Pulmonary artery endothelial cell (primary cell): ENCODE measurements at regions not wholly inside any gene's neighbourhood (a gene's known extent, or its start where the extent isn't known, plus 50 kb on each side); places are given as distances from the start of the nearest gene placed in this dataset.

Experiments
- DNase-seq: peaks from one replicate; pipeline ENCODE4 v3.0.0-alpha.2; 2011; ENCODE audit warnings: low read depth, low spot score

GRCh38 chr15:35724626-35725025 is 178.7 kb upstream of the DPH6 start:
- DNase-seq = no peak

GRCh38 chr15:35725353-35725752 is 179.4 kb upstream of the DPH6 start:
- DNase-seq = no peak

DNA sequence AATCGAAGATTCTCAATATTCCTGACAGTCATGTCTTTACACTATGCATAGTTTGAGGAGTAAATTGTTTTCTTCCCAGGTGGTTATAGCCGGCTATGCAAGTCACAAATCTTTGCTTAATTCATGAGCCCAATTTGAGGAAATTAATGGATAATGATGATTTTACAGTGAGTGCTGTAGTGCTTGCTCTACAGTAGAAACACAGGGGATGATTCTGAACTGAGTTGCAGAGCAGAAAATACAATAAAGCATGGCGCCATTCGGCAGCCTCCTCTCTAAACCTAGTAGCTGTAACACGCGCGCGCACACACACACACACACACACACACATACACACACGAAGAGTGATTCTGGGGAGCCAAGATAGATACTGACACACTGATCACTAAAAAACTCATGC is 181.7 kb upstream of the DPH6 start:
- DNase-seq = no peak

DNA sequence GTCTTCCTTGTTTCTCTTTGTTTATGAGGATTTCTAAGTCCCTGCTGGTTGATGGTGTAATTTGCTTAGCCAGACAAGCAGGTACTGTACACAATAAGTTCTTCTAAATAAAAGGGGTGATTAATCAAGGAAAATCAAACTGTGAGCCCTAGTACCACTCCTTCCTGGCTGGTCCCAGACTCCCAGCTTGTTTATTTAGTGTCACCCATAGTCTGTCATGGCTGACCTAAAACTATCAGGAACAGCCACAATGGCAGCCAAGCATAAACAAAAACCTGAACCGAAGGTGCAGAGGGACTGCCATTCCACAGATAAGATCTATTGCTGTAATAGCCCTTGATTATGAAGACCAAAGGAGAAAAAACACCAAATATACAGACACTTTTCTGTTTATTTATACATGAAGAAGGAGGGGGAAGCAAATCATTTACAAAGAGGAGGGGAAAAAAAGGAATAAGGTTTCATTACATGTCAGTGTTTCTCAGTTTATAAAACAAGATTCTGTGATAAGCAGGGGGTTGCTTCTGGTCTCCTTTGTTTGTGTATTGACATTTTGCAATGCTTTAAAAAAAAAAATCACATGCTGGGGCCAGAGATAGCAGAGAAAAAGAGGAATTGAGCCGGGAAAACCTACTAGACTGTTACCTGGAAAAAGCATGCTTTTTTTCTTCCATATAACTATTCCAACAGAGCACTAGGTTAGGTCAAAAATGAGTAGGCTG is 182.4 kb upstream of the DPH6 start:
- no peak for DNase-seq

GRCh38 chr15:35736150-35736549 is 190.2 kb upstream of the DPH6 start:
- DNase-seq = no peak

DNA sequence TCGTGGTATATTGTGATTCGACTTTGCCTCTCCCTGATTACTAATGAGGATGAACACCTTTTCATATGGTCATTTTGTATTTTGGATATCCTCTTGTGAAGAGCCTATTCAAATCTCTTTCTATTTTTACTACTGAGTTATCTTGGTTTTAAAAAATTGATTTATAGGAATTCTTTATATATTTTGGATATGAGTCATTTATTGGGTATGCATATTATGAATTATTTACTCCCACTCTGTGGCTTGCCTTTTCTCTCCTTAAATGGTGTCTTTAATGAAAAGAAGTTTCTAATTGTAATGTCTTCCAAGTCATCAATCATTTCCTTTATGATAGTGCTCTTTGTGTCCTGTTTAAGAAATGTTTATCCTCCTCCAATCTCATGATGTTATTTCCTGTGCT is 191.5 kb upstream of the DPH6 start:
- DNase-seq = no peak

GRCh38 chr15:35738370-35738769 is 192.4 kb upstream of the DPH6 start:
- peak; percentile 43 for DNase-seq

DNA sequence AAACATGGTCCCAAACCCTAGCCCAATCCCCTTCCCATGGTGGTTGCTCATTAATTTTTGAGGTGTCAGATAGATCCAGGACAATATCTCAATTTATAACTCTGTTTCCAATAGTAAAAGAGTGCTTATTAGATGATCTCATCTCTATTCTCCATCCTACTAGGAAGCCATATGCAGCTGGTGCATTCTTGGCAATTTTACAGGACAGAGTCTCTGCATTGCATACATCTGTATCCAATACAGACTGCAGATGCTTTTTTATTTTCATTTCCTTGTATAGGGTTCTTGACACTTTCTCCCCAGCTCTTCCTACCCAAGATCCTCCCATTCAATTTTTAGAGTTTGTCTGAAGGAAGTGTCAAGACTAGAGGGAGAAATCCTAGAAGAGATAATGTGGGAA is 194.8 kb upstream of the DPH6 start:
- DNase-seq = no peak

GRCh38 chr15:35741395-35741794 is 195.4 kb upstream of the DPH6 start:
- no peak for DNase-seq

DNA sequence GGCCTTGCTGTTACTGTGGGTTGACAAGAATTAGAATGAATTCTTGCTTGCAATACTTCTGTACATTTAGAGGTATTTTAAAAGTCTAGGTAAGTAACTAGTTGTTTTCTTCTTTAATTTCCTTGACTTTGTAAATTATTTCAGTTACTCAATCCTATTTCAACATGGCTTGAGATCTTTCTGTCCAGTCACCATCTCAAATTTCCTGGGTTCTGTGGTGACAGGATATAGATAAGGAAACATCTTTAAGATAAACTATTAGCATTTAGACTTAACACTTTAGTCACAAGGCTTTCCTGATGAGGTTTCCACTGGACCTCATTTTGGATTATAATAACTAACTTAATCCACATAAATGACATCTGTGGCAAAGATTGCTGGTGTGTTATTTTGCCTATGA is 195.9 kb upstream of the DPH6 start:
- DNase-seq = no peak

- no peak for DNase-seq
These were observed 197.4 kb upstream of the DPH6 start for GRCh38 chr15:35743321-35743720.

- no peak for DNase-seq
These were observed 200.2 kb upstream of the DPH6 start for GRCh38 chr15:35746121-35746520.

DNA sequence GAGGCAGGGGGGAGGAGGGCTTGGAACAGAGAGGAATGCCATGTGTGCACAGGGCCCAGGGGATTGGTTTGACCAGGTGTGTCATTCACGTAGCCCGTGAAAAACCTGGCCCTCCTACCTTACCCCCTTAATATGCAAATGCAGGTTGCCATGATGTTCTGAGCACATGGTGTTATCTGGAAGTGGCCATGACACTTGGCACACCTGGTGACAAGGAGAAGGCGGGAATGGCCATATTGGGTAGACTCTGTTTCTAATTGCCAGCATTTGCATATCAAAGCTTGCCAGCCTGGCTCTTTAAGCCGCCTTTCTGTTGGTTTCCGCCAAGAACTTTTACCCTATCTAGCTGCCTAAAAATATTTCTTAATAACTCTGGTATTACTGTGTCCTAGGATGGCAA is 202.1 kb upstream of the DPH6 start:
- no peak for DNase-seq

GRCh38 chr15:35750051-35750450 is 204.1 kb upstream of the DPH6 start:
- no peak for DNase-seq

GRCh38 chr15:35751413-35752133 is 205.6 kb upstream of the DPH6 start:
- peak; percentile 46 for DNase-seq

DNA sequence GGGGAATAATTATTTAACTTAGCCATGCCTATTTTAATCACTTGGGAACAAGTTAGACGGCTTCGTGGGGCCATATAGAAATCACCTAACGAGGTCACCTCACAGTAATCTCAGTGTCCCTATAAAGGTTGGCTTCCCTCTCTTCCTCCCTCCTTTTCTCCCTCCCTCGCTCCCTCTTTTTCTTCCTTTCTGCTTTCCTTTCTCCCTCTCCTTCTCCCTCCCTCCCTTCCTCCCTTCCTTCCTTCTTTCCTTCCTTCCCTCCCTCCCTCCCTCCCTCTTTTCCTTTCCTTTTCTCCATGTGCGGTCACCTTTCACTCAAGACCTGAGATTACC is 206.1 kb upstream of the DPH6 start:
- no peak for DNase-seq

- no peak for DNase-seq
These were observed 207.5 kb upstream of the DPH6 start for GRCh38 chr15:35753486-35753885.

- no peak for DNase-seq
These were observed 209.4 kb upstream of the DPH6 start for GRCh38 chr15:35755237-35755802.

DNA sequence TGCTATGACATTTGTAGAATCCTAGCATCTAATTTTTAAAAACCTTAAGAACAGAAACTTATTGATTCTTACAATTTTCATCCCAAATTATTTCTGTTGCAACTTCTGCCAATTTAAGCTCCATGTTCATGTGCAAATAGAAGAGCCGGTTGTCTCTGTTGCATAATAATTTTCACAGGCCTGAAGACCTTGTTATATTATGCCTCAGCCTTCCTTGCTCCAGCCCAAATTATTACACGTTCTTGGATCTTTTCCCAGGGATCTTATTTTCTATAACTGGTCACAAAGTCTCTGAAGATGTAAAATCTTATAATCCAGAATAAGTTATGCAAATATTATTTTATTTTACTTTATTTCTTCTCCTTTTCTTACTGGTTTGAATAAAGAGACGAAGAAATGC is 210.7 kb upstream of the DPH6 start:
- DNase-seq = no peak

DNA sequence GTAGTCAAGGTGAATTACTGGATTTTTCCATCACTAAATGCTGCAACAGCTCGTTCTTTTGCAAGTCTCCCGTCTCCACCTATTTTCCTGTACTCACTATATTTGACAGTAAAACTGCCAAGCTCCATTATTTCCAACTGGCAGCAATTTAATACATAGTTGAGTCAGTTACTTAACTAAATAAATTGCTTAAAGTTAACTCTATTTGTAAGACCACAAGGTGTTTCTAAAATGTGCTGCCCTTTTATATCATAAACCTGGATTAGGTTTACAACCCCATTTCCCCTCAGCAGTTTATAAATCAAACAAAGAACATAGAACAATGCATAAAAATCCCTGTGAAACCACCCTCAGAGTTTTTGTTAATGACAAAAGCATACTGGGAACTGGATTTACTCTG is 211.4 kb upstream of the DPH6 start:
- DNase-seq = no peak

GRCh38 chr15:35757765-35758164 is 211.8 kb upstream of the DPH6 start:
- DNase-seq = no peak

DNA sequence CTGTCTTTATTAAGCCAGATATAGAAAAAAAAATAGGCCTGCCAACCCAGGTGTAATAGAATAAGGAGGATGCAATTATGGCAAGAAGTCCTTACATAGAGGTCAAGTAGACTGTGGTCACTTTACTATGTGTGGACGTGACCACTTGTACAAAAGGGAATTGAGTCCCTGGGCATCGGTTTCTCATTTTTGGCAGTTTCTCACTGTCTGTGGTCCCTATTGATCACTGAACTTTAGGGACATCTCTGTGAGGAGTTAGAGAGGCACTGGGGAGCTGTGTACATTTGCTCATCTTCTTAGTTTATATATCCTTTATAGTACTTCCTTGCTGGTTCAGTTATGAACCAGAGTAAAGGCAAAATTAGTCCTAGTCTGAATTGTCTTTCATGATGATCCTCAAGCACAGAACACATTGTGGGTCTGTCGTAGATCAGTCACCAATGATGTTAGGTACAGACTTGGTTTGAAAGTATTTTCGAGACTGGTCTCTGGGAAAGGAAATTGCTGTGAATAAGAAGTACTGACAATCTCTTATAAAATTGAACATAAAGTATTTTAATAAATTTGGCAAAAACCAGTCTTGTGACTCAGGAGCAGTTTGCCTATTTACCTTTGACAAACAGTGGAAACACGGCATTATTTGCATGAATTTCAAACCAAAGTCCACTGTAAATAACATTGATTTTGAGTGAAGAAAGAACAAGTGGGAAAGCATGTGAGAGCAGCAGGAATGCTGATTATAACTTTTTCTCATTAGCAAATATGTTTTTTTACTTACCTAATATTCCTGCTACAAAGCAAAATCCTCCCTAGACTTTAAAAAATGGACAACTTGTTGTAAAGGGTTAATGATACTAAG is 218.9 kb upstream of the DPH6 start:
- DNase-seq = no peak
